Hematopoietic multipotent progenitor cell treated with erythropoietin and hydrocortisone succinate and interleukin-3 and kit ligand, for 15 days (in vitro differentiated cells): ENCODE measurements at regions not wholly inside any gene's neighbourhood (a gene's known extent, or its start where the extent isn't known, plus 50 kb on each side); places are given as distances from the start of the nearest gene placed in this dataset.
"Not testable (repeated sequence)": the region's sequence is repeated elsewhere in the genome, so short reads cannot be mapped to it uniquely, and the experiment has no call there.

ENCODE experiments used
- DNase-seq: peaks from one replicate; pipeline ENCODE4 v3.0.0-alpha.2; 2015; ENCODE audit warnings: low spot score

- DNase-seq = no peak
Measured at GRCh38 chr3:161914703-161915417, 418.3 kb downstream of the OTOL1 start.

DNA sequence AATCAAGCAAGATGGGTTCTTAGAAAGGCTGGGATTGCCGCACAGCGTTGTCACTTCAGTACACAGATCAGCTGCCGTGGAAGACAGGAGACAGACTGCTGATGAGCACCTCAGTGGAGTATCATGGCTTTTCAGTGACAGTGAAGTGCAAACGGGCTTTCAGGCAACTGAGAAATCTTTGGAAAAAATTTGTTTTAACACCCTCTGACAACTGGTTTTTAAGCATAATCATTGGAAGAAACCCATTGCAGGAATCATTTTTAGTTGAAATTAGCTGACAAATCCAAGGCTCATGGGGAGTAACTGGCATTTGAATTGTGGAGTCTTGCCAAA, 418.8 kb downstream of the OTOL1 start:
- no peak for DNase-seq

DNA sequence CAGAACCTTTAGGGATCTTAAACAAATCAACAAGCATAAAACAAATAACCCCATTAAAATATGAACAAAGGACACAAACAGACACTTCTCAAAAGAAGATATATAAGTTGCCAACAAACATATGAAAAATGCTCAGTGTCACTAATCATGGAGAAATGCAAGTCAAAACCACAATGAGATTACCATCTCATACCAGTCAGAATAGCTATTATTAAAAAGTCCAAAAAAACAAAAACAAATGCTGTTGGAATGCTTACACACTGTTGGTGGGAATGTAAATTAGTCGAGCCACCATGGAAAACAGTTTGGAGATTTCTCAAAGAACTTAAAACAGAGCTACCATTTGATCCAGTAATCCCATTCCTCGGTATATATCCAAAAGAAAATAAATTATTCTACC, 423.6 kb downstream of the OTOL1 start:
- no peak for DNase-seq

DNA sequence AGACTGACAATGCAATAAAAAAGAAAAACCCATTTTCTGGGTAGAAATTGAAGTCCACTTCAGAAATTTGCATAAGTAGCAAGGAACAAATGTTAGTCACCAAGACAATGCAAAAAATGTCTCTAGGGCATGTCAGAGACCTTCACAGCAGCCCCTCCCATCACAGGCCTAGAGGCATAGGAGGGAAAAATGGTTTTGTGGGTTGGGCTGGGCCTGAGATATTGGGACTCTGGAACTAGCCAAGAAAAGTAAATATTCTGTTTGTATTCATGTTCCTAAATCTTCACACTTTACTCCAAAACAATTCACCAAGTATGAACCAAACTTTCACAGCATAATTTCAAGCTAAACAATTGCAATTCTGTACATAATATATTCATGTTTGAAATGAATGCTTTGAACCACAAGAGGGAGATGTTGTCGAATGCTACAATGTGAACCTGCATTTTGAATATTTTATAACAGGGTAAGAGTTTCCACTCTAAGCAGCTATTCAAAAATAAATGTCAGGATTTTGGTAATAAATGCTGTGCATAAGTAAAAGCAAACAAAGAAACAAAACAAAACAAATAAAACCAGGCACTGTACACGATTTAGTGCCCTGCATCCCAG, 429.2 kb downstream of the OTOL1 start:
- DNase-seq = no peak

DNA sequence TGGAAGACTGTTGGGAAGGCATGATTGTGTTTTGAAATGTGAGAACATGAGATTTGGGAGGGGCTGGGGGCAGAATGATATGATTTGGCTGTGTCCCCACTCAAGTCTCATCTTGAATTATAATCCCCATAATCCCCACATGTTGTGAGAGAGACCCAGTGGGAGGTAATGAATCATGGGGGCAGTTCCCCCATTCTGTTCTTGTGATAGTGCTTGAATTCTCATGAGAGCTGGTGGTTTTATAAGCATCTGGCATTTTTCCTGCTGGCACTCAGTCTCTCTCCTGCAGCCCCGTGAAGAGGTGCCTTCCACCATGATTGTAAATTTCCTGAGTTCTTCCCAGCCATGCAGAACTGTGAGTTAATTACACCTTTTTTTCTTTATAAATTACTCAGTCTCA, 430.5 kb downstream of the OTOL1 start:
- no peak for DNase-seq

DNA sequence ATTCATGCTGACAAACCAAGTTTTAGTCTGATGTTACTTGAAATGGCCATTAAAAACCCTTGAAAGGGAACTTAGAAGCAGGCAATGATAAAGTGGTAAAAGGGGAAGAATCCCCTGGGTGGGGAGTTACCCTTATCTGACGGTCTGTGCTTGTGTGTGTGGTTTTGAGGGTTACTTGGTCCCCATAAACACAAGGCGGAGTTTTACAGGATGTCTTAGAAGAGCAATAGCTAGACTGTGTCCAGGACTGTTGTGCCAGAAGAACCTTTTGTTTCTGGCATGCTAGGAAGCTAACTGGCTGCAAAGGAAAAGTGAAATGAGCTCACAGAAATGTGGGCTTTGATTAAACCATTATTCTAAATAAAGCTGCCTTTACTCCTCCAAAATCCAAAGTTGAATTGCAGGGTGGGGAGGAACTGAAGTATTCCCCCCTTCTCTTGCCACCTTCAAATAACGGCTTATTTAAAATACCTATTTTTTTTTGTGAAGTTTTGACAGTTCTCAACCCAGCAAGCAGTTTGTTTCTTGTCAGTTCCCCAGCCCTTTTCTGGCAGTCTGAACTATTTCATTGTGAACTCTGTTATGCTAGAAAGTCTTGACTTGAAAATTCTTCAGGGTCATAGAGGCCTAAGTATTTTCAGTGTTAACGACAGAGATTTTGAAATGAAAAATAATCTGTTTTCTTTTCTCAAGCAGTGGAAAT, 443.5 kb downstream of the OTOL1 start:
- DNase-seq = no peak

GRCh38 chr3:161940621-161940965, 444.0 kb downstream of the OTOL1 start:
- no peak for DNase-seq

- DNase-seq = no peak
Measured at GRCh38 chr3:161941891-161942290, 445.3 kb downstream of the OTOL1 start.

DNA sequence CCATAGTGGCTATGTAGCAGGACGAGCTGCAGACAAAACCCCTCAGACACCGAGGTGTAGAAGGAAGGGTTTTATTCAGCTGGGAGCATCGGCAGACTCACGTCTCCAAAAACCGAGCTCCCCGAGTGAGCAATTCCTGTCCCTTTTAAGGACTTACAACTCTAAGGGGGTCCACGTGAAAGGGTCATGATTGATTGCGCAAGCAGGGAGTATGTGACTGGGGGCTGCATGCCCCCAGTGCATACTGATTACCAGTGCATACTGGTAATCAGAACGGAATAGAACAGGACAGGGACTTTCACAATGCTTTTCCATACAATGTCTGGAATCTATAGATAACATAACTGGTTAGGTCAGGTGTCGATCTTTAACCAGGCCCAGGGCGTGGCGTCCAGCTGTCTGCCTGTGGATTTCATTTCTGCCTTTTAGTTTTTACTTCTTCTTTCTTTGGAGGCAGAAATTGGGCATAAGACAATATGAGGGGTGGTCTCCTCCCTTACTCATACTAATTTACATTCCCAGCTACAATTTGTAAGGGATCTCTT, 447.3 kb downstream of the OTOL1 start:
- not testable (repeated sequence) for DNase-seq

DNA sequence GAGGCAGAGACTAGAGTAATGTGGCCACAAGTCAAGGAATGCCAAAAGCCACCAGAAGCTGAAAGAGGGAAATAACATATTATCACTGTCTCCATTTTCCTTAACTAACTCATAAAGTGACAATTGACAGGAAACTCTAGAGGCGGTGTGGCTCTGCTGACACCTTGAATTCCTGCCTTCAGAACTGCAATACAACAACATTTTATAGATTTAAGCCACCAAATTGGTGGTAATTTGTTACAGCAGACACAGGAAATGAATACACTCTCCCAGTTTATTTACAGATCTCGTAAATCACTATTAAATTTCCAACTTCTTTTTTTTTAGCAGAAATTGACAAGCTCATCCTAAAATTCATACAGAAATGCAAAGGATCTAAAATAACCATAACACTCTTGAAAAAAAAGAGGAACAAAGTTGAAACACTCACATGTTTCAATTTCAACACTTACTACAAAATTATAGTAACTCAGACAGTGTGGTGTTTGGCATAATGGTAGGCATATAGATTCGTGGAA, 449.9 kb downstream of the OTOL1 start:
- DNase-seq = no peak

- no peak for DNase-seq
Measured at GRCh38 chr3:161950318-161950868, 453.8 kb downstream of the OTOL1 start.

GRCh38 chr3:161957467-161957866, 460.9 kb downstream of the OTOL1 start:
- DNase-seq = no peak

- DNase-seq = no peak
Measured at GRCh38 chr3:161964857-161965256, 468.2 kb downstream of the OTOL1 start.

DNA sequence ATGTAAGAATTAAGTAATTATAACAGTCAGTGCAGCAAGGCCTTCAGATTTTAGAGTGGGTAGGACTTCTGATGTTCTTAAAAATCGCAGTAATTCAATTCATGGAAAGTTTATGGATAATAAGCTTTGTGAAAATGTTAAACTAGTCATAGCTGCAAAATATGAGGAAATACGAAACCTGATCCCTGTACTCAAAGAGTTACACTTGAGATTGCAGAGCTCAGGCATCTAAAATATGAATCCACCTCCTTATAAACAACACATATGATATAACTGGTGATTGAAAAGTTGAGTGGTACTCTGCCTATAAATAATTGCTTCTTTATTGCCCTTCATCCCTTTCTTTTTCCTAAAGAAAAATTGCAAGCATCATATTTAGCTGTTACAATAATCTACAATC, 473.3 kb downstream of the OTOL1 start:
- DNase-seq = no peak

GRCh38 chr3:161975201-161975600, 478.6 kb downstream of the OTOL1 start:
- no peak for DNase-seq

GRCh38 chr3:161977063-161977462, 480.5 kb downstream of the OTOL1 start:
- no peak for DNase-seq

DNA sequence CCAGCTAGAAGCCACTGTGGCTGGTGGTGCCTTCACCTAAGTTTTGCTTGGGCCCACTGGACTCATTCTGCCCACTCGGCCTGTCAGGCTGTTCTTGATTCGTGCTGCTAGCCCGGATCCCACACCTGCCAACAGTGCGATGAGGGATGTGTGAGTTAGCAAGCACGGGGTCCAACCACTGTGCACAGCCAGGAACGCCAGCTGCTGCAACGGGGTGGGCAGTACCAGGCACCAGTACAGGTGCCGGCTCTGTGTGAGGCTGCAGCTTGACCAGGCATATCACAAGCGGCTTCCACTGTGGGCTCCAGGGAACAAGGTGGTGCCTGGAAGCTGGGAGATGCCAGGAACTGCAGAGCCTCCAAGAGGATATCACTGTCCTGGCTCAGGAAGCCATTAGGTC, 481.2 kb downstream of the OTOL1 start:
- no peak for DNase-seq

DNA sequence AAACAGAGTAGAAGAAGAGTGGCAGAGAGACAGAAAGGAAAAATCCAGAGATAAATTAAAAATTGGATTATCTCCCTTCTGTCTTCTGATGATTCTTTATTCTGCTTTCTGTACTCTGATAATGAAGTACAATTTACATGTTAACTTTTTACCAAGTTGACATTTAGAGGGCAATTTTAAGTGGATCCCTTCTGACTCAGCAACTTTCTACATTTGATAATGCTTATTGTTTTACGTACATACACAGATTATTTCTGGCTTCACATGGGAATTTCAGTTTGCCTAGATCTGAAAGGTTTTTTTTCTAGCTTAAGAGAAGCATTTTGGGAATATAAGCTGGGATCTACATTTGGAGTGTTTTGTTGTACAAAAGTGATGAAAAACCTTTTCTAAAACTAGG, 491.3 kb downstream of the OTOL1 start:
- no peak for DNase-seq

DNA sequence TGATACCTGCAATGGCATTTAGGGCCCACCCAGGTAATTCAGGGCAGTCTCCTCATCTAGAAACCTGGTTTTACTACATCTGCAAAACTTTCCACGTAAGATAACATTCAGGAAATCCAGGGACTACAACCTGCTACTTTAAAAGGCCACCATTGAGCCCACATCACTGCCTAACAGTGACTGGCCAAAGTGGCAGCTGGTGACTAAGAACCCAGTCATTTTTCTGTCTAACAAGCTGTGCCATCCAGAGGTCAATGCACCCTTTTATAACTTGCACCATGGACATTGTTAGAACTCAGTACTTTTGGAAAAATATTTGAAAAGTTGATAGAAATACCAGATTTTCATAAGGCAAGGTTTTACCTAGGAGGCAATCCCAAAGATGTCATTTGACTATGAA, 492.4 kb downstream of the OTOL1 start:
- no peak for DNase-seq

DNA sequence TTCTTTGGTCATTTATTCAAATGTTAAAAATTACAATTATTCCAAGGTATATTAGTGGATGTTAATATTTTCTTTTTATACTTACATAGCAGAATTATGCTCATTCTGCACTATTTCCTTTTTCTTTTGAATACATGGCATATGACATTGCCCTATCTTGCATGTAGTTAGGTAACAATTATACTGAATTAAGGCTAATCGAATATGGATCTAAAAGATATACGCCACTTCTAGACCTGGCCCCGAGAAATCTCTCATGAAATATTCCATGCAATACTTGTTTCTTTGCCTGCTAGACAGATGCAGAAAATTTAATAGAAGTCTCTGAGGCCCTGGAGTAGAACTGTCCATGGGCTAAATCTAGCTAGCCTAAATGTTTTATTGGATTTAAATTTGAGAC, 493.4 kb downstream of the OTOL1 start:
- DNase-seq = no peak

DNA sequence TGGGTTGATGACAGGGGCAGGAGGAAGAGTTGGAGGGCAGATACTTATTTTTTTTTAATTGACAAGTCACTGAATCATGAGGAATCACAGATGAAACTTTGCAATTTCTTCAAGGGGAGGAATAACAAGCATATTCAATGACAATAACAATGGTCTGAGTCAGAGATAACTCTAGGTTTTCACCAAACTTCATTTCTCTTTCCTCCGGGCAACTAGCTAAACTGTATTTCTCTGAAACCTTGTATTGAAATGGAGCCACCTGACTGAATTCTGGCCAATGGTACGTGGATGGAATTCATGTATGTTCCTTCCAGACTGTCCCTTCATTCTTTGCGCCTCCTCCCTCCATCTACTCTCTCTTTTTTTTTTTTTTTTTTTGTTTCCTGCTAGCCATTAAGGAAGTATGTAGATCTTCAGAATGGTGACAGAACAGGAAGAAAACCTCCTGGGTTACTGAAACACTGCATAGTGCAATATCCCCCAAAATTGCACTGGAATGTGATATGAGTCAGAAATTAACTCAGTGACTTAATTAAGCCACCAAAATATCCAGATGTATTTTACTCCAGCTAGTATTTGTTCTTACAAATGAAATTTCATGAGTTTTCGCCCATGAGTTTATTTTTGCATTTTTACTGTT, 495.4 kb downstream of the OTOL1 start:
- DNase-seq = no peak

GRCh38 chr3:161999846-162000245, 503.2 kb downstream of the OTOL1 start:
- DNase-seq = no peak
